OCI-LY1 (cell line): ENCODE measurements at regions not wholly inside any gene's neighbourhood (a gene's known extent, or its start where the extent isn't known, plus 50 kb on each side); places are given as distances from the start of the nearest gene placed in this dataset.

Experiments used
- H2AFZ ChIP-seq: fragments of 200-600 bp; sonication (generic), shearing (Covaris generic); 2 replicates; pipeline ENCODE4 v1.6.0; 2014; ENCODE audit warnings: antibody characterized with exemption, mild to moderate bottlenecking, low read length
- H3F3A ChIP-seq: fragments of 200-600 bp; sonication (generic), shearing (Covaris generic); 2 replicates; pipeline ENCODE4 v1.6.0; 2014; ENCODE audit warnings: mild to moderate bottlenecking, antibody characterized with exemption, low read length, moderate library complexity; ENCODE audit not compliant: insufficient read depth
- H3K27ac ChIP-seq: fragments of 200-600 bp; sonication (generic); 2 replicates; pipeline ENCODE4 v1.5.1; 2014; ENCODE audit warnings: low read length, mixed run types, mild to moderate bottlenecking, low read depth; ENCODE audit not compliant: poor library complexity, severe bottlenecking
- H3K27me3 ChIP-seq: fragments of 200-600 bp; sonication (generic); 2 replicates; pipeline ENCODE4 v1.6.0; 2014; ENCODE audit warnings: antibody characterized with exemption, mild to moderate bottlenecking, low read length, moderate library complexity; ENCODE audit not compliant: insufficient read depth
- H3K36me3 ChIP-seq: fragments of 200-600 bp; sonication (generic); 2 replicates; pipeline ENCODE4 v1.6.1; 2014; ENCODE audit warnings: mild to moderate bottlenecking, antibody characterized with exemption, low read length, moderate library complexity, mixed read lengths; ENCODE audit not compliant: insufficient read depth
- H3K4me1 ChIP-seq: fragments of 200-600 bp; sonication (generic); 2 replicates; pipeline ENCODE4 v1.5.1; 2014; ENCODE audit warnings: mild to moderate bottlenecking, low read length, moderate library complexity; ENCODE audit not compliant: insufficient read depth, severe bottlenecking
- H3K4me2 ChIP-seq: fragments of 200-600 bp; sonication (generic), shearing (Covaris generic); 2 replicates; pipeline ENCODE4 v1.6.1; 2014; ENCODE audit warnings: low read length
- H3K4me3 ChIP-seq: fragments of 200-600 bp; sonication (generic); 2 replicates; pipeline ENCODE4 v1.5.1; 2014; ENCODE audit warnings: low read length, low read depth, mild to moderate bottlenecking, mixed read lengths; ENCODE audit not compliant: poor library complexity, severe bottlenecking
- H3K79me2 ChIP-seq: fragments of 200-600 bp; shearing (Covaris generic); 2 replicates; pipeline ENCODE4 v1.6.1; 2016; ENCODE audit warnings: mixed run types, low read length, mixed read lengths; ENCODE audit not compliant: insufficient read depth
- H3K9ac ChIP-seq: fragments of 200-600 bp; sonication (generic), shearing (Covaris generic); 2 replicates; pipeline ENCODE4 v1.6.1; 2014; ENCODE audit warnings: mild to moderate bottlenecking, low read length, mixed read lengths
- H3K9me2 ChIP-seq: fragments of 200-600 bp; sonication (generic), shearing (Covaris generic); 2 replicates; pipeline ENCODE4 v1.6.1; 2014; ENCODE audit warnings: low read depth, mild to moderate bottlenecking, low read length, mixed read lengths
- H3K9me3 ChIP-seq: fragments of 200-600 bp; shearing (Covaris generic); 2 replicates; pipeline ENCODE4 v1.6.1; 2014; ENCODE audit warnings: low read length, mixed read lengths
- H4K20me1 ChIP-seq: fragments of 200-600 bp; sonication (generic), shearing (Covaris generic); 2 replicates; pipeline ENCODE4 v1.6.0; 2016; ENCODE audit warnings: mild to moderate bottlenecking, low read length; ENCODE audit not compliant: insufficient read depth
- CTCF ChIP-seq: fragments of 200-600 bp; sonication (generic), shearing (Covaris generic); IDR thresholded peaks from 2 replicates; pipeline ENCODE4 v1.5.1; 2017; ENCODE audit warnings: mild to moderate bottlenecking, antibody characterized with exemption, low read length, moderate library complexity, mixed read lengths
- EZH2 ChIP-seq: fragments of 200-600 bp; sonication (generic), shearing (Covaris generic); IDR thresholded peaks from 2 replicates; pipeline ENCODE4 v1.8.0; 2017; ENCODE audit warnings: borderline replicate concordance, mixed run types, mild to moderate bottlenecking, antibody characterized with exemption, low read length, moderate library complexity, mixed read lengths

GRCh38 chr11:109480251-109480650, 58.3 kb downstream of the C11orf87 start:
- Histone ChIP-seq H4K20me1 (no peaks in the 10 kb centered on the region), H3K36me3 (no peaks in the 10 kb centered on the region), H3K9ac (no peak overlapping the region), H3K4me1 (no peaks in the 10 kb centered on the region), H3K9me2 (no peaks in the 10 kb centered on the region), H3K27ac (no peak overlapping the region), H3K79me2 (no peaks in the 10 kb centered on the region), H2AFZ (no peak overlapping the region), H3K27me3 (no peaks in the 10 kb centered on the region), H3K9me3 (no peaks in the 10 kb centered on the region), H3F3A (no peaks in the 10 kb centered on the region), H3K4me3 (no peak overlapping the region), H3K4me2 (no peak overlapping the region)
- TF ChIP-seq EZH2, result no peak
- no peak for TF ChIP-seq CTCF

GRCh38 chr11:109486129-109486528, 64.1 kb downstream of the C11orf87 start:
- Histone ChIP-seq H3K36me3 (no peaks in the 10 kb centered on the region), H3K27ac (no peak overlapping the region), H3K9me2 (no peaks in the 10 kb centered on the region), H3K27me3 (no peaks in the 10 kb centered on the region), H3K9me3 (no peaks in the 10 kb centered on the region), H3F3A (no peaks in the 10 kb centered on the region), H3K4me2 (no peak overlapping the region), H3K4me1 (no peaks in the 10 kb centered on the region), H3K9ac (no peak overlapping the region), H2AFZ (no peak overlapping the region), H3K79me2 (no peaks in the 10 kb centered on the region), H3K4me3 (no peak overlapping the region), H4K20me1 (no peaks in the 10 kb centered on the region)
- TF ChIP-seq CTCF (no peak), EZH2 (no peak)

GRCh38 chr11:109490953-109491635, 69.1 kb downstream of the C11orf87 start:
- Histone ChIP-seq H3K27me3 (no peaks in the 10 kb centered on the region), H3K9me3 (no peaks in the 10 kb centered on the region), H3K9me2 (no peaks in the 10 kb centered on the region), H3K4me1 (no peaks in the 10 kb centered on the region), H4K20me1 (no peaks in the 10 kb centered on the region), H3K79me2 (no peaks in the 10 kb centered on the region), H3K36me3 (no peaks in the 10 kb centered on the region), H3K4me3 (no peak overlapping the region), H3F3A (no peaks in the 10 kb centered on the region), H3K4me2 (no peak overlapping the region), H3K27ac (no peak overlapping the region), H2AFZ (no peak overlapping the region), H3K9ac (no peak overlapping the region)
- no peak for TF ChIP-seq CTCF
- no peak for TF ChIP-seq EZH2
